Left lung (tissue), 4 donors: ENCODE measurements at regions not wholly inside any gene's neighbourhood (a gene's known extent, or its start where the extent isn't known, plus 50 kb on each side); places are given as distances from the start of the nearest gene placed in this dataset.

Experiments
- ATAC-seq: fragments of 200-7000 bp; cut with Tn5 transposase; one replicate; pipeline ENCODE4 v1.9.1; 2020; ENCODE audit warnings: moderate library complexity
- DNase-seq, 4 donors: peaks; one replicate each; pipeline ENCODE4 v3.0.0-alpha.2; 2013 to 2020
- H3K27ac ChIP-seq, 2 donors: fragments of 200-600 bp; sonication (generic) in 1 of 2; one replicate each; pipeline versions ENCODE4 v1.5.0 to v1.8.0; 2020 to 2021
- H3K27me3 ChIP-seq, 2 donors: fragments of 200-600 bp; sonication (generic) in 1 of 2; one replicate each; pipeline versions ENCODE4 v1.5.0 to v1.8.0; 2020 to 2021
- H3K36me3 ChIP-seq, 2 donors: fragments of 200-600 bp; sonication (generic) in 1 of 2; one replicate each; pipeline versions ENCODE4 v1.5.0 to v1.8.0; 2020 to 2021
- H3K4me1 ChIP-seq, 2 donors: fragments of 200-600 bp; one replicate each; pipeline ENCODE4 v1.8.0; 2021
- H3K4me3 ChIP-seq, 2 donors: fragments of 200-600 bp; sonication (generic) in 1 of 2; one replicate each; pipeline versions ENCODE4 v1.5.0 to v1.8.0; 2020 to 2021; ENCODE audit warnings: mild to moderate bottlenecking in 1 of 2
- H3K9me3 ChIP-seq, 2 donors: fragments of 200-600 bp; sonication (generic) in 1 of 2; one replicate each; pipeline versions ENCODE4 v1.5.0 to v1.8.0; 2020 to 2021
- intact Hi-C, 2 donors: fragments of 100-400 bp; cut with DNase I; formaldehyde crosslinking; loops; one replicate each; pipeline versions ENCODE4 v1.11.2 to v1.14.2; 2022
- TF ChIP-seq, protein P1 (sequence below), 2 donors: fragments of 200-600 bp; sonication (generic) in 1 of 2; IDR thresholded peaks; one replicate each; pipeline versions ENCODE4 v1.5.0 to v1.8.0; 2021; ENCODE audit warnings: antibody characterized with exemption in 2 of 2
- donor health status: DM: no; HTN: yes; CAD: no.
- donor health status: DM: no; HTN: no; CAD: no.

- ATAC-seq (no peak), DNase-seq (no peak)
- intact Hi-C loops, result no loop called here
- Histone ChIP-seq H3K27ac (no peak overlapping the region), H3K36me3 (no peaks in the 10 kb centered on the region), H3K27me3 (no peaks in the 10 kb centered on the region), H3K9me3 (no peaks in the 10 kb centered on the region), H3K4me3 (no peak overlapping the region), H3K4me1 (peaks cover 30% of the 10 kb centered on the region in 2 donors)
- TF ChIP-seq, protein P1, sequence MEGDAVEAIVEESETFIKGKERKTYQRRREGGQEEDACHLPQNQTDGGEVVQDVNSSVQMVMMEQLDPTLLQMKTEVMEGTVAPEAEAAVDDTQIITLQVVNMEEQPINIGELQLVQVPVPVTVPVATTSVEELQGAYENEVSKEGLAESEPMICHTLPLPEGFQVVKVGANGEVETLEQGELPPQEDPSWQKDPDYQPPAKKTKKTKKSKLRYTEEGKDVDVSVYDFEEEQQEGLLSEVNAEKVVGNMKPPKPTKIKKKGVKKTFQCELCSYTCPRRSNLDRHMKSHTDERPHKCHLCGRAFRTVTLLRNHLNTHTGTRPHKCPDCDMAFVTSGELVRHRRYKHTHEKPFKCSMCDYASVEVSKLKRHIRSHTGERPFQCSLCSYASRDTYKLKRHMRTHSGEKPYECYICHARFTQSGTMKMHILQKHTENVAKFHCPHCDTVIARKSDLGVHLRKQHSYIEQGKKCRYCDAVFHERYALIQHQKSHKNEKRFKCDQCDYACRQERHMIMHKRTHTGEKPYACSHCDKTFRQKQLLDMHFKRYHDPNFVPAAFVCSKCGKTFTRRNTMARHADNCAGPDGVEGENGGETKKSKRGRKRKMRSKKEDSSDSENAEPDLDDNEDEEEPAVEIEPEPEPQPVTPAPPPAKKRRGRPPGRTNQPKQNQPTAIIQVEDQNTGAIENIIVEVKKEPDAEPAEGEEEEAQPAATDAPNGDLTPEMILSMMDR (IDR thresholded peaks at IDR 0.05), result no peak
Measured at GRCh38 chr20:17872434-17872833, 96.2 kb downstream of the SNX5 start.

- TF ChIP-seq, protein P1 (IDR thresholded peaks at IDR 0.05), result no peak
- no peaks in the 10 kb centered on the region for H3K9me3 ChIP-seq
- ATAC-seq (no peak), DNase-seq (no peak)
- intact Hi-C loops, result no loop called here
- no peak overlapping the region for H3K27ac ChIP-seq
- no peaks in the 10 kb centered on the region for H3K27me3 ChIP-seq
- peaks cover 30% of the 10 kb centered on the region in 2 donors for H3K4me1 ChIP-seq
- no peaks in the 10 kb centered on the region for H3K36me3 ChIP-seq
- no peak overlapping the region for H3K4me3 ChIP-seq
Measured at GRCh38 chr20:17871886-17872285, 96.7 kb downstream of the SNX5 start.

- Histone ChIP-seq H3K4me3 (no peak overlapping the region), H3K4me1 (peaks cover 29 to 30% of the 10 kb centered on the region in 2 donors), H3K36me3 (no peaks in the 10 kb centered on the region), H3K27me3 (no peaks in the 10 kb centered on the region), H3K27ac (no peak overlapping the region), H3K9me3 (no peaks in the 10 kb centered on the region)
- DNase-seq, result no peak
- intact Hi-C loops, result no loop called here
- TF ChIP-seq, protein P1 (IDR thresholded peaks at IDR 0.05), result no peak
- ATAC-seq, result no peak
Measured at GRCh38 chr20:17871181-17871580, 97.4 kb downstream of the SNX5 start.

DNA sequence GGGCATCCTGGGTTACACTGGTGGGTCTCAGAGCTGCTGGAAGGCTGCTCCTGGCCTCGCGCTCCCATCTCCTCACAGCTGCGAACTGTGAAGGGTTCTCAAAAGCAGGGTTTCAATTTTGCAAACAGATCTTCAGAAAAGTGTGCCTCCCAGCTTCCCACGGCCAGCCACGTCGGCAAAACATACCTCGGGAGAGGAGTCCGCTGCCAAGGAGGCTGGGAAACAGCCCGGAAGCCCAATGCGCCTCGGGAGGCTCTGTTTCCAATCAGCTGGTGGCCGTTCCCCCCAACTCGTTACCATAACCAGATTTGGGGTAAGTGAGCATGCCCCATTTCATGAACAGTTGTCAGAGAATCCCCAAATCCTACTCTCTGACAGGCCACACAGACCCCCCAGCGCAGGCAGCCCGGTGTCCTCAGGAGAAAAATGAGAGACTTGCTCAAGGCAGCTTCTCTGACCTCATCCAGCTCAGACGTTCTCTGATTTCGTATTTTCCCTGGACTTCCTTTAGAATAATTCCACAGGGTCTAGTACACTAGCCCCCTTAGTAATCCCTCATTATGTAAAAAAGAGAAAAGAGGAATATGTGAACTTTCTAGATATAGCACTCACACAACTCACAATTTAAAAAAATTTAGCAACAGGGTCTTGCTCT, 98.4 kb downstream of the SNX5 start:
- H3K36me3 ChIP-seq, result no peaks in the 10 kb centered on the region
- H3K4me3 ChIP-seq, result peak overlapping the region in 1 of 2 donors; percentile 11
- no peaks in the 10 kb centered on the region for H3K9me3 ChIP-seq
- peak overlapping the region in 1 of 2 donors; percentile 39 for H3K27ac ChIP-seq
- peak in 2 of 4 donors; percentile 20 to 56 for DNase-seq
- intact Hi-C loops, result no loop called here
- no peaks in the 10 kb centered on the region for H3K27me3 ChIP-seq
- TF ChIP-seq, protein P1 (IDR thresholded peaks at IDR 0.05), result no peak
- peaks cover 19 to 21% of the 10 kb centered on the region in 2 donors for H3K4me1 ChIP-seq
- peak; percentile 4 for ATAC-seq

DNA sequence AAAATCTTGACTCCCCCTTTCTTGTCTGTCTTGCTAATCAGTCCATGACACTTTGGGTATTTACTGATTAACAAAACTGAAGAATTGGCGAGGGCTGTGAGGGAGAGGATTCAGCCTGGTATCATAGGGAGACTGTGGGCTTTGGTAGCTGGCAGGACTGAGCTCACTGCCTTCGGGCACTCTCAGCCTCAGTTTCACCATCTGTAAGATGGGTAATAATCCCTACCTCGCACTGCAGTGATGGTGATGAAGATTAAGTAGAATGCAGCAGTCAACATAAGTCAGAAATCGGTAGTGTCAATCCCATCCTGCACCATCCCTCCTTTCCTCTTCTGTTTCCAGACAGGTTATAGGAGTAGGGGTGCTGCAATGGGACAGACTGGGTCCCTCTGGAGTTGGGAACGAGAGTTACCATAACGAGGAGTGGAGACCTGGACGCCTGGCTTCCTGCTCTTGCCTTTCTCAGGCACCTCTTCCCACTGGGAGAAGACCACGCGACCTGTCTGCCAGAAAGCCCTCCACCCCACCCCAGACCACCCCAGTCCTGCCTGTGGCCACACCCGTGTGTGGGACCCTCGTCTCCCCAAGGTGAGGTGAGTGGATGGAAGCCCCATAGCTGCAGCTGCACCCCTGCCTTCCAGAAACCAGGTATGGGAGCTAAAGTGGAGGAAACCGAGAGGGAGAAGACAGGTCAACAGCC, 99.1 kb downstream of the SNX5 start:
- no peaks in the 10 kb centered on the region for H3K27me3 ChIP-seq
- intact Hi-C loops, result no loop called here
- H3K4me3 ChIP-seq, result no peak overlapping the region
- no peaks in the 10 kb centered on the region for H3K36me3 ChIP-seq
- TF ChIP-seq, protein P1 (IDR thresholded peaks at IDR 0.05), result no peak
- DNase-seq (no peak), ATAC-seq (no peak)
- H3K27ac ChIP-seq, result peak overlapping the region in 1 of 2 donors; percentile 39
- H3K9me3 ChIP-seq, result no peaks in the 10 kb centered on the region
- H3K4me1 ChIP-seq, result peaks cover 12 to 14% of the 10 kb centered on the region in 2 donors
